ENCODE measurements at regions not wholly inside any gene's neighbourhood (a gene's known extent, or its start where the extent isn't known, plus 50 kb on each side); places are given as distances from the start of the nearest gene placed in this dataset.

DNA sequence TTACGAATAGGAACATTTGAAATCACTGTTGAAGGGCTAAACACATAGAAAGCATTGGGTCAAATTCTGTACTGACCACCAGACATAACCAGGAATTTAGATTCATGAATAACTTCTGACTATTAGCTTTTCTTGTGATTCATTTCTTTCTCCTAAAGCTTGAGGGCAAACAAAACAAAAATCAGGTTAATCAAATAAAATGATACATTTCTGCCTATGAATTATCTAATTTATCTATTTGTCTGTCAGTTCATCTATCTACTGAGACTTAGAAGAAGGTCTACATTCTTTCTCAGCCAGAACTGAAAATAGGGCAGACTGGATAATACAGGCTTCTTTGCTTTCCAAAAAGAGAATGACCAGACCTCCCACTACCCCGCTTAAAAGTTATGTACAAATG lies 65.9 kb upstream of the ST3GAL6 start:
- TF ChIP-seq POLR2A (IDR thresholded peaks at IDR 0.05): no peak
- no peak for TF ChIP-seq CTCF (IDR thresholded peaks at IDR 0.05)
